DOHH2 (cell line): ENCODE measurements at regions not wholly inside any gene's neighbourhood (a gene's known extent, or its start where the extent isn't known, plus 50 kb on each side); places are given as distances from the start of the nearest gene placed in this dataset.

Experiments
- CTCF ChIP-seq: fragments of 200-600 bp; sonication (generic); IDR thresholded peaks from one replicate; pipeline ENCODE4 v1.5.1; 2014; ENCODE audit warnings: antibody characterized with exemption, mild to moderate bottlenecking, low read depth, low read length; ENCODE audit not compliant: poor library complexity, severe bottlenecking
- EZH2phosphoT487 ChIP-seq: fragments of 200-600 bp; sonication (generic); IDR thresholded peaks from 2 replicates; pipeline ENCODE4 v1.6.1; 2017; ENCODE audit warnings: borderline replicate concordance, mild to moderate bottlenecking, antibody characterized with exemption, low read length, moderate library complexity, mixed read lengths

GRCh38 chr10:47164800-47165128, 135.2 kb upstream of the GDF10 start:
- TF ChIP-seq CTCF (no peak), EZH2phosphoT487 (no peak)
